C4-2B (cell line): ENCODE measurements at regions not wholly inside any gene's neighbourhood (a gene's known extent, or its start where the extent isn't known, plus 50 kb on each side); places are given as distances from the start of the nearest gene placed in this dataset.

ENCODE experiments used
- H3K27ac ChIP-seq: fragments of 450-650 bp; 2 replicates; pipeline ENCODE4 v1.5.1; 2017
- ZFX ChIP-seq: fragments of 450-650 bp; IDR thresholded peaks from 2 replicates; pipeline ENCODE4 v1.6.1; 2017
- TF ChIP-seq, protein P1 (sequence below): fragments of 450-650 bp; conservative IDR thresholded peaks from 2 replicates; pipeline ENCODE4 v1.5.1; 2017; ENCODE audit warnings: mild to moderate bottlenecking

DNA sequence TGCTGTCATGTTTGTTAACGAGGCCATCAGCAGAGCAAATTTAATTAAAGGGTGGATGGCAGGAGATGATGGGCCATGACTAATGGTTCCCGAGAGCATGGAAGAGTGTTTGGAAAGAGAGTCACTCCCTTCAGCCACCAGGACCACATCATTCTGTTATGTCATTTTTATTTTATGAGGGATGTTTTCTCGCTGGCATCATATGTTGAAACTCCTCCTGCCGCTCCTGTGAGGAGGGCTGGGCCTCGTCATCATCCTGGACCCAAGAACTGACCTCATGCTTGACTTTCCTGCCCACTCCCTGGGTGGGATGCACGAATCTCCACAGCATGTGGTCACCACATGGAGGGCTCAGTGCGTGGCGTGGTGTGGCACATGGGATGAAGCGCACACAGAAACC is 86.4 kb upstream of the FRMD1 start:
- no peak overlapping the region for H3K27ac ChIP-seq
- TF ChIP-seq, protein P1, sequence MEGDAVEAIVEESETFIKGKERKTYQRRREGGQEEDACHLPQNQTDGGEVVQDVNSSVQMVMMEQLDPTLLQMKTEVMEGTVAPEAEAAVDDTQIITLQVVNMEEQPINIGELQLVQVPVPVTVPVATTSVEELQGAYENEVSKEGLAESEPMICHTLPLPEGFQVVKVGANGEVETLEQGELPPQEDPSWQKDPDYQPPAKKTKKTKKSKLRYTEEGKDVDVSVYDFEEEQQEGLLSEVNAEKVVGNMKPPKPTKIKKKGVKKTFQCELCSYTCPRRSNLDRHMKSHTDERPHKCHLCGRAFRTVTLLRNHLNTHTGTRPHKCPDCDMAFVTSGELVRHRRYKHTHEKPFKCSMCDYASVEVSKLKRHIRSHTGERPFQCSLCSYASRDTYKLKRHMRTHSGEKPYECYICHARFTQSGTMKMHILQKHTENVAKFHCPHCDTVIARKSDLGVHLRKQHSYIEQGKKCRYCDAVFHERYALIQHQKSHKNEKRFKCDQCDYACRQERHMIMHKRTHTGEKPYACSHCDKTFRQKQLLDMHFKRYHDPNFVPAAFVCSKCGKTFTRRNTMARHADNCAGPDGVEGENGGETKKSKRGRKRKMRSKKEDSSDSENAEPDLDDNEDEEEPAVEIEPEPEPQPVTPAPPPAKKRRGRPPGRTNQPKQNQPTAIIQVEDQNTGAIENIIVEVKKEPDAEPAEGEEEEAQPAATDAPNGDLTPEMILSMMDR, result no peak
- no peak for TF ChIP-seq ZFX

DNA sequence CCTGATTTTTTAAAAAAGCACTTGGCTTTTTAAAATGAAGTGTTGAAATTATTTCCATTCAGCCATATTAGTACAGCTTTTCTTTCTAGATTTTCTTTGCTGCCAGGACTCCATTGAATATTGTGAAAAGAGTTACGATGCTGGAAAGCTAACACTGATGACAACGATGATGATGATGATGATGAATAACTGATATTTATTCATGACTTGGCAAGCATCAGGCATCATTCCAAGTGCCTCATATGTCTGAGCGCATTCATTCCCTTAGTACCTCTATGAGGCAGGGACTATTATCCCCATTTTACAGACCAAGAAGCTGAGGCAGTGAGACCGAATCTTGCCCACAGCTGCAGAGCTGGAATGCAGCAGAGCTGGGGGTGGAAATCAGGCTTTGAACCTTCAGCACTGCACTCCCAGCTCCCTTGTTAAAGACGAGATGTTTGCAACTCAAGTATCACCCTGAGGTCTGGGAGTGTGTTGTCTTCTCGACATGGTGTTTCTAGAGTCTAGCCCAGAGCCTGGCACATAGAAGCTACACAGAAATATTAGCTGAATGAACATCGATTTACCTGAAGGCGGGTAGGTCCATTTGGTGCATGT is 85.5 kb upstream of the FRMD1 start:
- no peak overlapping the region for H3K27ac ChIP-seq
- TF ChIP-seq, protein P1, result no peak
- TF ChIP-seq ZFX, result no peak

DNA sequence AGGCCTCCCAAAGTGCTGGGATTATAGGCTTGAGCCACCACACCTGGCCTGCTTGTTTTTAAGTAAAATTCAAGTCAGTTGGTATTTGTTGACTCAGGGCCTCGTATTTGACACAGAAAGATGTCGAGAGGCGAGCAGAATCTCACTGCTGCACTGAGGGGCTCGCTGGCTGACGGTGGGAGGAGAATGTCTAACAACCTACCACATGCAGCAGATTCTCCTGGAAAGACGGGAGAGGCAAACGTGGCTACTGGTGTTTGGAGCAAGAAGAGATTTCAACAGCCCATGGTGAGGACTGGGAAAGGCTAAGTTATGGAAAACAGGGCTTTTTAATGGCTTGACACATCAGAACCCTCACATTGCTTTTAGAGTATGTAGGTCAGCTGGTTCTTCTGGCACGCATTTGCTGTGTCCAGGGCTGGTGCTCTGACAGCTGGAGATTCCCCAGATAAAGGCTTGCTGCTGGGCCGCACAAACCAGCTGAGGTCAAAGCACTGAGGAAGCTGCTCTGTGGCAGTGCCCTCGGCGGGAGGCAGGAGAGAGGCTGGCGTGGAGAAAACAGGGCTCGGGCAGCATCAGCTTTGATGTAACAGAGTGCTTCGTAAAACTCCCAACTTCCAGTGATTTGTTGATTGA is 84.2 kb upstream of the FRMD1 start:
- peak overlapping the region; percentile 24; the same call in 1 of the 2 replicates for H3K27ac ChIP-seq
- TF ChIP-seq, protein P1, result no peak
- no peak for TF ChIP-seq ZFX

DNA sequence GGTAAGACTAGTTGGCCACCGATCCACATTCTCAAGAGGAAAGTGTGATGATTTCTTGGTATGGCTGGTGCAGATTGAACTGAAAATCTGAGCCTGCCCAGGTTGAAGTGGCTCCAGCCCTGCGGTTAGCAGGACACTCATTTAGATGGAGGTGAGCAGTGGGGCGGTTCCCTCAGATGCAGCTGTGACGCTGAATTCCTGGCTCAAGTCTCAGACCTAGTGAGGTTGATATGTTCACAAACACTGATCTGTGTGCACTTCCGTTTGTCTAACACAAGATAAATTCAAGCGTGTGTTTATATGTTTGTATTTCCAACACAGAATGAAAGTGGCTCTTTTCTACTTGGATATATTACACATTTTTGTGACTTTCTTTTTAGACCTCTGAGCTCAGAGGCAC is 83.4 kb upstream of the FRMD1 start:
- H3K27ac ChIP-seq, result no peak overlapping the region
- TF ChIP-seq, protein P1, result no peak
- TF ChIP-seq ZFX, result no peak

- H3K27ac ChIP-seq, result no peak overlapping the region
- no peak for TF ChIP-seq ZFX
- TF ChIP-seq, protein P1, result no peak
Measured at GRCh38 chr6:168161371-168161750, 82.3 kb upstream of the FRMD1 start.

DNA sequence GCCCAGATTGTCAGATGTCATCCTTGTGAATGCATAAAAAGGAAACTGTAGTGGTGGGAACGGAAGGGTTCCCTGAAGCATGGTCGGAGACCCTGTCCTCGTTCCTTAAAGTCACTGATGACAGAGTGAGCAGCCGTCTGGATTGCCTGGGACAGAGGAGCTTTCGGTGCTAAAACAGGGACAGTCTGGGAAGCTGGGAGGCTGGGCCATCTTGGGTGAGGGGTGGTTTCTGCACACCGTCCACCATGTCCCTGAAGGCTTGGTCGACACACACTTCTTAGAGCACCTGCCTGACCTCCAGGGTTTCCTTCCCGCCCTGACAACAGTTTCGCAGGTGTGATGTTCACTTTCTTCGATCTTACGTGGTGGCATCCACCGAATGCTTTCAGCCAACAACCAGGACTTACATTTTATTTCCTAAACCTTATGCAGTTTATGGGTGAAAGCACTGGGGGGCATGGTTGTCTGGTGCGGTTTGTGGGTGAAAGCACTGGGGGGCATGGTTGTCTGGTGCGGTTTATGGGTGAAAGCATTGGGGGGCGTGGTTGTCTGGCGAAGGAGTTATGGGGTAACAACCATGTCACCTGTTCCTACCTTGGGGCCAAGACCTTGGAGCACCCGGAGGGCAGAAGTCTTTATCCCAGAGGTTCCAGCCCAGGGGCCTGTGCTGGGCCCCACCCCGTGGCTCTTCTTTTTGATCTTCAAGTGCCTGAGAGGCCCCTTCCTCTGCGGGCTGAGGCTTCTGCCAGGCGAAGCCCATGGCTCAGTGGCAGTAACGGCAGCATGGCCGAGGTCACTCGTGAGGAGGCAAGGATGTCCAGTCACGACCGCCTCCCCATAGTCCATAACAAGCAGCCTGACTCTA is 81.7 kb upstream of the FRMD1 start:
- H3K27ac ChIP-seq, result no peak overlapping the region
- no peak for TF ChIP-seq ZFX
- TF ChIP-seq, protein P1, result no peak

DNA sequence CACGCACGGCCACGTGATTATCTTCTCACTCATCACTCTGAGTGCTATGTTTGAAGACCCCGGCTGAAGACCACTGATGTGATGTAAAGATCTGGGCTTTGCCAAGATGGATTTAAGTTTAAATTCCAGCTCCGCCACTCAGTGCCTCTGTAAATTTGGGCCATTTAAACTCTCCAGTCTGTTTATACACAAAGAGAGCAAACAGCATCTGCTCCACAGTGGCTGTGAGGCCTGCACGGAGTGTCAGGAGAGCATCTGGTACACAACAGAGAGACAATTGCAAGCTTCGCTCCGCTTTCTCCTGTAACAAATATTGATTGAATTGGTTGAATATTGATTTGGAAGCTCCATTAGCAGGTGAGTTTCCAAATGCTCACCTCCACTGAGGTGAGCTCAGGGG is 80.5 kb upstream of the FRMD1 start:
- TF ChIP-seq, protein P1, result no peak
- TF ChIP-seq ZFX, result no peak

More for the DNA sequence above, 80.5 kb upstream of the FRMD1 start:
- no peak overlapping the region for H3K27ac ChIP-seq
